Heart right ventricle (tissue), 16 donors: ENCODE measurements at regions not wholly inside any gene's neighbourhood (a gene's known extent, or its start where the extent isn't known, plus 50 kb on each side); places are given as distances from the start of the nearest gene placed in this dataset.

Source experiments
- ATAC-seq, 8 donors: fragments of 200-7000 bp; cut with Tn5 transposase; one replicate each; pipeline ENCODE4 v1.9.1; 2020; ENCODE audit warnings: mild to moderate bottlenecking in 8 of 8, moderate library complexity in 8 of 8, moderate number of reproducible peaks in 1 of 8
- DNase-seq, 2 donors: peaks; one replicate each; pipeline ENCODE4 v3.0.0-alpha.2; 2020
- H3K27ac ChIP-seq, 10 donors: fragments of 200-600 bp; sonication (generic) in 2 of 10; one replicate each; pipeline versions ENCODE4 v1.5.0 to v1.8.0; 2020 to 2022; ENCODE audit warnings: mild to moderate bottlenecking in 3 of 10
- H3K27me3 ChIP-seq, 7 donors: fragments of 200-600 bp; one replicate each; pipeline ENCODE4 v1.8.0; 2021 to 2022; ENCODE audit warnings: mild to moderate bottlenecking in 2 of 7
- H3K36me3 ChIP-seq, 9 donors: fragments of 200-600 bp; sonication (generic) in 1 of 9; one replicate each; pipeline versions ENCODE4 v1.5.0 to v1.8.0; 2020 to 2022; ENCODE audit warnings: mild to moderate bottlenecking in 2 of 9
- H3K4me1 ChIP-seq, 9 donors: fragments of 200-600 bp; sonication (generic) in 1 of 9; one replicate each; pipeline versions ENCODE4 v1.5.0 to v1.8.0; 2020 to 2022; ENCODE audit warnings: mild to moderate bottlenecking in 4 of 9
- H3K4me3 ChIP-seq, 10 donors: fragments of 200-600 bp; sonication (generic) in 2 of 10; one replicate each; pipeline versions ENCODE4 v1.5.0 to v1.8.0; 2020 to 2022; ENCODE audit warnings: mild to moderate bottlenecking in 7 of 10, moderate library complexity in 2 of 10
- H3K9me3 ChIP-seq, 11 donors: fragments of 200-600 bp in 10 of 11; sonication (generic) in 2 of 11; one replicate each; pipeline versions ENCODE4 v1.5.0 to v1.8.0; 2013 to 2022; ENCODE audit warnings: mild to moderate bottlenecking in 2 of 11, control low read depth in 1 of 11, moderate library complexity in 1 of 11
- WGBS, 2 donors: extraction: QIAGEN DNeasy Blood & Tissue Kit; methylation state at CpG; one replicate each; pipeline ENCODE4 v1.1.7; 2013; ENCODE audit warnings: inconsistent platforms in 1 of 2; 5-methylcytosine and 5-hydroxymethylcytosine counted together
- intact Hi-C, 10 donors: fragments of 100-400 bp; cut with DNase I; formaldehyde crosslinking; loops; one replicate each; pipeline versions ENCODE4 v1.11.1 to v1.14.2; 2022
- TF ChIP-seq, protein P1 (sequence below), 9 donors: fragments of 200-600 bp; sonication (generic) in 2 of 9; IDR thresholded peaks; one replicate each; pipeline versions ENCODE4 v1.5.0 to v1.8.0; 2021 to 2022; ENCODE audit warnings: antibody characterized with exemption in 9 of 9, mild to moderate bottlenecking in 5 of 9, moderate library complexity in 1 of 9
- donor health status: Arrhythmogenic right ventricular cardiomyopathy.
- donor health status: ischemic (EF 13 %, LVEDD 7.1; RV severe dilation, severe dysfunction).
- donor health status: healthy with polysubstance abuse.
- donor health status: DM: no; HTN: yes; CAD: no.
- donor health status: DM: no; HTN: no; CAD: no.
- donor health status: ischemic (EF 25% LVEDD 6.9; RV normal size, moderate dysfunction).
- donor health status: ischemic (EF 25% LVEDD 5.7; RV mildly dilated, moderate dysfunction).
- donor health status: healthy.
- donor health status: DM: yes; HTN: yes; CAD: no.
- donor health status: Ischemic cardiomyopathy.
- donor health status: ischemic (EF 35%, LVEDD 5.7; RV mildly dilated, moderate dysfunction).
- donor health status: nonischemic (EF 11% LVEDD 7.7; RV severe dilation, severe dysfunction).
- donor health status: DM: yes; HTN: yes; CAD: no.
- donor health status: PGD.
- donor health status: ischemic (EF 29% LVEDD 5.4; RV normal size, mild dysfunction).
- donor health status: nonischemic (EF 23%, LVEDD 6.1; RV moderate dilation, normal function).

DNA sequence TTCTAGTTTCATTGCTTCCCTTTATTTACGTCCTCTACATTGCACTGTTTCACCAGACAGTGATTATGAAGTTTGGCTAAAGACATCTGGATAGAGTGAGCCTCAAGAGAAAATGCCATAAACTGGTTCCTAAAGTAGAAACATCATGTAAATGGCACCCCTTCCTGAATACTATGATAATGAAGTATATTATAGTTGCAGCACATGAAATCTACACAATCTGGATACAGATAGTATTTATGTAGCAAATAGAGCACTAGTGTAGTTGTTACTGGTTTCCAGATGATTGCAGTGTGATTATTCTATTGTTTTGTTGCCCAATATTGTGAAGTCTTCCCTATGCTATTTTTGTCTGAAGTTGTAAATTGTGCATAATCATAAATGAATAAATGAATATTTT is 2786.9 kb upstream of the PCDH20 start:
- no peak overlapping the region for H3K27ac ChIP-seq
- 59 to 60% methylated on average over 1 of the region's 1 CpG for WGBS, 2 donors
- TF ChIP-seq, protein P1, sequence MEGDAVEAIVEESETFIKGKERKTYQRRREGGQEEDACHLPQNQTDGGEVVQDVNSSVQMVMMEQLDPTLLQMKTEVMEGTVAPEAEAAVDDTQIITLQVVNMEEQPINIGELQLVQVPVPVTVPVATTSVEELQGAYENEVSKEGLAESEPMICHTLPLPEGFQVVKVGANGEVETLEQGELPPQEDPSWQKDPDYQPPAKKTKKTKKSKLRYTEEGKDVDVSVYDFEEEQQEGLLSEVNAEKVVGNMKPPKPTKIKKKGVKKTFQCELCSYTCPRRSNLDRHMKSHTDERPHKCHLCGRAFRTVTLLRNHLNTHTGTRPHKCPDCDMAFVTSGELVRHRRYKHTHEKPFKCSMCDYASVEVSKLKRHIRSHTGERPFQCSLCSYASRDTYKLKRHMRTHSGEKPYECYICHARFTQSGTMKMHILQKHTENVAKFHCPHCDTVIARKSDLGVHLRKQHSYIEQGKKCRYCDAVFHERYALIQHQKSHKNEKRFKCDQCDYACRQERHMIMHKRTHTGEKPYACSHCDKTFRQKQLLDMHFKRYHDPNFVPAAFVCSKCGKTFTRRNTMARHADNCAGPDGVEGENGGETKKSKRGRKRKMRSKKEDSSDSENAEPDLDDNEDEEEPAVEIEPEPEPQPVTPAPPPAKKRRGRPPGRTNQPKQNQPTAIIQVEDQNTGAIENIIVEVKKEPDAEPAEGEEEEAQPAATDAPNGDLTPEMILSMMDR (IDR thresholded peaks at IDR 0.05), result no peak

DNA sequence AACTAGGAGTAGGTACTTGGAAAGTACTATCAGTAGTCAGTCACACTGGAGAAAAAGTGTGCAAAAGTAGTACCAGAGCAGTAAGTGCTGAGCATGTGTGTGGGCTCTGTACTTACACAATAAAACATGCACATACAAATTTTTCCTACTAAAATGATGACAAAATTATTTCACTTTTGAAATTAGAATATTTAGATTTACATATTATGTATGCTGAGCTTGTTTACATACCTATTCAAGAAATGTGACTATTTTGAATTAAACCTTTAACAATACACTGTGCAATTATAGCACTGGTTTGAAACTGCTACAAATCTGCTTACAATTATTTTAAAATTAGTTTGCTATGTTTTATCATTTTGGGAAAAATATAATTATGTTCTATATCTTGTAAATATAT is 2781.6 kb upstream of the PCDH20 start:
- Histone ChIP-seq H3K4me1 (no peaks in the 10 kb centered on the region), H3K27me3 (no peaks in the 10 kb centered on the region), H3K27ac (no peak overlapping the region), H3K9me3 (no peaks in the 10 kb centered on the region), H3K4me3 (no peak overlapping the region), H3K36me3 (no peaks in the 10 kb centered on the region)
- TF ChIP-seq, protein P1 (IDR thresholded peaks at IDR 0.05), result no peak
- no peak for ATAC-seq
- intact Hi-C loops, result no loop called here
- no peak for DNase-seq

More for the DNA sequence above, 2786.9 kb upstream of the PCDH20 start:
- peaks cover 0 to 21% (median 4%) of the 10 kb centered on the region in 11 donors for H3K9me3 ChIP-seq
- no peaks in the 10 kb centered on the region for H3K4me1 ChIP-seq
- DNase-seq, result no peak
- ATAC-seq, result no peak
- intact Hi-C loops, result no loop called here
- H3K27me3 ChIP-seq, result no peaks in the 10 kb centered on the region
- no peak overlapping the region for H3K4me3 ChIP-seq
- H3K36me3 ChIP-seq, result no peaks in the 10 kb centered on the region

DNA sequence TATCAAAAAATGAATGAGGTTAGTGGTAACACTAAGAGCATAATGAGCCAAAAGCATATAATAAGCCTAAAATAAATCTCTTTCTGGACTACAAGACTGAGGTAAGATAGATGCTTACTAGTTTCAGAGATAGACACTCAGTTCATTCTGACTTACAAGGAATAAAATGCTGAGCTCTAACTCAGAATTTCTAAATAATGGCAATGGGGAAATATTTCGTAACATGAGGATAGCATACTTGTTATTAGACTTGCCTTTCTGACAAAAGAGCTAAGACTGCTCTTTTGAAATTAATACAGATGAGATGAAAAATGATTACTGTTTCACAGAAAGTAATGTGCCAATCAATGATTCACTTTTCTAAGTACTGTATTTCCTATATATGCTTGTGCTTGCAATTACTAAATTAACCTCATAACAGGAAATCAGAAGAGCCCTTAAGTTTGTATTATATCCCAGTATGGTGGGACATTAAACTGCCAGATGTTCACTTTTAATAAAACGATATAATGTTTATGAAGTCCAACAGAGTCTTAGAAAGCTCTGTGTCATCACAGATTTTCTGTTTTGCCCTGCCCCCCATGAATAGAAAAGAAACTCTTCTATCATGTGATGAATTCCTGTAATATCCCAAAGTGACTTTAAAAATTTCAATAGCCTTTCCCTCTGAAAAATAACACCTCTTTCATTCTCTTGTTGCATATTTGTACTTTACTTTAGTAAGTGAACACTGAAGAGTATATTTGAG is 2771.0 kb upstream of the PCDH20 start:
- TF ChIP-seq, protein P1 (IDR thresholded peaks at IDR 0.05), result no peak

DNA sequence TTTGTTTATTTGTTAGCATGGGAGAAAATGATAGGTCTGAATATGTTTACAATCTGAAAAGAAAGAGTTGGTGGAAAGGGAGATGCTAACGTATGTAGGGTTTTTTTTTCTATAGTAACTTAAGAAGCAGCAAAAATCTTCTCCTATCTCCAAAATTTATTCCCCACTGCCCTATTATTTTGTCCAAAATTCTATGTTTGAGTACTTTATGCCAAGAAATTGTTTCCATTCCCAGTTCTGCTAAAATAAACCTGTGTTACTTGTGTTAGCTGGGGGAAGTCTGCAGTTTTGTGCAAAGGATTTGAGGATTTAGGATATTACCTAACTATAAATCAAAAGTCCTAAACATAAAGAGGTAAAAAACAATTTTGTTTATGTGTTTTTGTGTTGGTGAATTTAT is 2770.4 kb upstream of the PCDH20 start:
- Histone ChIP-seq H3K27me3 (no peaks in the 10 kb centered on the region), H3K9me3 (peaks cover 0 to 14% (median 0%) of the 10 kb centered on the region in 11 donors), H3K4me1 (no peaks in the 10 kb centered on the region), H3K27ac (no peak overlapping the region), H3K36me3 (no peaks in the 10 kb centered on the region), H3K4me3 (no peak overlapping the region)
- WGBS, 2 donors, result 72 to 83% methylated on average over 1 of the region's 1 CpG
- intact Hi-C loops, result no loop called here
- TF ChIP-seq, protein P1 (IDR thresholded peaks at IDR 0.05), result no peak
- DNase-seq, result no peak
- no peak for ATAC-seq

More for the DNA sequence above, 2771.0 kb upstream of the PCDH20 start:
- ATAC-seq (no peak), DNase-seq (no peak)
- peaks cover 0 to 14% (median 0%) of the 10 kb centered on the region in 11 donors for H3K9me3 ChIP-seq
- intact Hi-C loops, result no loop called here
- H3K4me3 ChIP-seq, result no peak overlapping the region
- H3K27me3 ChIP-seq, result no peaks in the 10 kb centered on the region
- 68 to 81% methylated on average over 2 of the region's 2 CpGs for WGBS, 2 donors
- H3K27ac ChIP-seq, result no peak overlapping the region
- H3K36me3 ChIP-seq, result no peaks in the 10 kb centered on the region
- no peaks in the 10 kb centered on the region for H3K4me1 ChIP-seq
